T-helper 2 cell treated with Interferon-gamma antibody and Interleukin-4, amounts not matched to agents 5 μg/mL and 100 μg/mL, for 36 hours (primary cell): ENCODE measurements at regions not wholly inside any gene's neighbourhood (a gene's known extent, or its start where the extent isn't known, plus 50 kb on each side); places are given as distances from the start of the nearest gene placed in this dataset.

Source experiments
- DNase-seq: peaks from one replicate; pipeline ENCODE4 v3.0.0; 2021; ENCODE audit warnings: low spot score
- H3K27ac Mint-ChIP-seq: one replicate; pipeline ENCODE4 v1.8.0; 2021; ENCODE audit warnings: mild to moderate bottlenecking, mixed read lengths
- H3K27me3 Mint-ChIP-seq: one replicate; pipeline ENCODE4 v1.8.0; 2021; ENCODE audit warnings: low read depth, mixed read lengths
- H3K36me3 Mint-ChIP-seq: one replicate; pipeline ENCODE4 v1.8.0; 2021; ENCODE audit warnings: low read depth, mixed read lengths
- H3K4me1 Mint-ChIP-seq: one replicate; pipeline ENCODE4 v1.8.0; 2021; ENCODE audit warnings: low read depth, mixed read lengths
- H3K4me3 Mint-ChIP-seq: one replicate; pipeline ENCODE4 v1.8.0; 2022; ENCODE audit warnings: mild to moderate bottlenecking, moderate library complexity, mixed read lengths
- H3K9me3 Mint-ChIP-seq: one replicate; pipeline ENCODE4 v1.8.0; 2021; ENCODE audit warnings: mixed read lengths

- Mint-ChIP-seq H3K9me3 (no peaks in the 10 kb centered on the region), H3K36me3 (no peaks in the 10 kb centered on the region), H3K4me3 (no peak overlapping the region), H3K27ac (no peak overlapping the region), H3K4me1 (no peaks in the 10 kb centered on the region), H3K27me3 (no peaks in the 10 kb centered on the region)
- DNase-seq, result no peak
These were observed 299.9 kb downstream of the BRD1 start for GRCh38 chr22:49527611-49528419.

GRCh38 chr22:49525801-49526535 lies 301.7 kb downstream of the BRD1 start:
- H3K4me1 Mint-ChIP-seq, result no peaks in the 10 kb centered on the region
- H3K27ac Mint-ChIP-seq, result no peak overlapping the region
- H3K36me3 Mint-ChIP-seq, result no peaks in the 10 kb centered on the region
- no peak for DNase-seq
- no peaks in the 10 kb centered on the region for H3K27me3 Mint-ChIP-seq
- no peaks in the 10 kb centered on the region for H3K9me3 Mint-ChIP-seq
- H3K4me3 Mint-ChIP-seq, result no peak overlapping the region

- H3K27me3 Mint-ChIP-seq, result no peaks in the 10 kb centered on the region
- no peaks in the 10 kb centered on the region for H3K36me3 Mint-ChIP-seq
- no peak for DNase-seq
- H3K4me3 Mint-ChIP-seq, result no peak overlapping the region
- H3K27ac Mint-ChIP-seq, result no peak overlapping the region
- H3K4me1 Mint-ChIP-seq, result no peaks in the 10 kb centered on the region
- no peaks in the 10 kb centered on the region for H3K9me3 Mint-ChIP-seq
These were observed 302.3 kb downstream of the BRD1 start for GRCh38 chr22:49525360-49525759.

DNA sequence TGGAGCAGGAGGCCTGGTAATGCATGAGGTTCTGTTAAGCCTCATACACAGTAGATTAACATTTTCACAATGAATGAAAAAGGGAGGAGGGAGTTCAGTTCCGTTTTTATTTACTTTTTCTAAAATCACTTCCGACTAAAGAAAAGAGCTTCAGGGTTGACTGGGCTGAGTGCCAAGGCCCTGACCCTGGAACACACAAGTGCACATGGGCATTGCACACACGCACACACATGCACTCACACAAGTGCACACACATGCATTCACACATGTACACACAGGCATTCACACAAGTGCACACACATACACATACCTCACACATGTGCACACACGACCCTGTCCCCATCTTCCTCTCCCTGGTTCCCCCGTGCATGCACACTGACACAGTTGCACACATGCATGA lies 303.3 kb downstream of the BRD1 start:
- Mint-ChIP-seq H3K4me1 (no peaks in the 10 kb centered on the region), H3K36me3 (no peaks in the 10 kb centered on the region), H3K9me3 (no peaks in the 10 kb centered on the region), H3K27me3 (no peaks in the 10 kb centered on the region), H3K27ac (no peak overlapping the region), H3K4me3 (no peak overlapping the region)
- DNase-seq, result no peak

- Mint-ChIP-seq H3K4me3 (no peak overlapping the region), H3K9me3 (no peaks in the 10 kb centered on the region), H3K27me3 (no peaks in the 10 kb centered on the region), H3K36me3 (no peaks in the 10 kb centered on the region), H3K4me1 (no peaks in the 10 kb centered on the region), H3K27ac (no peak overlapping the region)
- DNase-seq, result no peak
These were observed 304.2 kb downstream of the BRD1 start for GRCh38 chr22:49523374-49524008.

- Mint-ChIP-seq H3K27me3 (no peaks in the 10 kb centered on the region), H3K27ac (no peak overlapping the region), H3K9me3 (no peaks in the 10 kb centered on the region), H3K4me1 (no peaks in the 10 kb centered on the region), H3K36me3 (no peaks in the 10 kb centered on the region), H3K4me3 (no peak overlapping the region)
- DNase-seq, result no peak
These were observed 304.9 kb downstream of the BRD1 start for GRCh38 chr22:49522582-49523373.

GRCh38 chr22:49521787-49522224 lies 305.9 kb downstream of the BRD1 start:
- no peaks in the 10 kb centered on the region for H3K27me3 Mint-ChIP-seq
- H3K4me3 Mint-ChIP-seq, result no peak overlapping the region
- no peaks in the 10 kb centered on the region for H3K9me3 Mint-ChIP-seq
- H3K4me1 Mint-ChIP-seq, result no peaks in the 10 kb centered on the region
- DNase-seq, result no peak
- no peak overlapping the region for H3K27ac Mint-ChIP-seq
- no peaks in the 10 kb centered on the region for H3K36me3 Mint-ChIP-seq

DNA sequence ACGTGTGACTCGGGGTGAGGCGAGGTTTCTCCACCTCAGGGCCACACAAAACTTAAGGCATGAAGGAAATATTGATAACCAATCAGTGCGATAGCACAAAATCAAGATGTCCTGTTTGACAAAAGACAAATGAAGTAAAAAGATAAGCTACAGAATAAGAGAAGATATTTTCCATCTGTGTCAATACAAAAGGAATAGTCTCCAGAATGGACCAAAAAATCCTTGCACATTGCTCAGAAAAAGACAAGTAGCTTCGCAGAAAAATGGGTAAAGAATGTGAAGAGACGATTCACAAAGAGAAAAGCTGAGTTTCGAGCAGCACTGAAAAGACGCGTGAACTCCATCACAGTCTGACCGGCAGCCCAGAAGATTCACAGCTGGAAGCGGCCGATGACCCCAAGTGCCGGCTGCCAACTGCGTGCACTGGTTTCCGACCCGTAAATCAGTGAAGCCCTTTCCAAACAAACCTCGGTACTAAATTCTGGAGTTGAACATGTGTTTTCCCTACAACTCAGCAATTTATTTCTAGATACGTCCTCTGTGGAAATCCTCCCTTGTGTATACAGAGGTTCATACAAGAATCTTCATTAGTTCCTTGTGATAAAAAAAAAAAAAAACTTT lies 308.4 kb downstream of the BRD1 start:
- no peak overlapping the region for H3K4me3 Mint-ChIP-seq
- no peaks in the 10 kb centered on the region for H3K9me3 Mint-ChIP-seq
- H3K27me3 Mint-ChIP-seq, result no peaks in the 10 kb centered on the region
- no peak for DNase-seq
- no peaks in the 10 kb centered on the region for H3K36me3 Mint-ChIP-seq
- H3K4me1 Mint-ChIP-seq, result no peaks in the 10 kb centered on the region
- no peak overlapping the region for H3K27ac Mint-ChIP-seq

DNA sequence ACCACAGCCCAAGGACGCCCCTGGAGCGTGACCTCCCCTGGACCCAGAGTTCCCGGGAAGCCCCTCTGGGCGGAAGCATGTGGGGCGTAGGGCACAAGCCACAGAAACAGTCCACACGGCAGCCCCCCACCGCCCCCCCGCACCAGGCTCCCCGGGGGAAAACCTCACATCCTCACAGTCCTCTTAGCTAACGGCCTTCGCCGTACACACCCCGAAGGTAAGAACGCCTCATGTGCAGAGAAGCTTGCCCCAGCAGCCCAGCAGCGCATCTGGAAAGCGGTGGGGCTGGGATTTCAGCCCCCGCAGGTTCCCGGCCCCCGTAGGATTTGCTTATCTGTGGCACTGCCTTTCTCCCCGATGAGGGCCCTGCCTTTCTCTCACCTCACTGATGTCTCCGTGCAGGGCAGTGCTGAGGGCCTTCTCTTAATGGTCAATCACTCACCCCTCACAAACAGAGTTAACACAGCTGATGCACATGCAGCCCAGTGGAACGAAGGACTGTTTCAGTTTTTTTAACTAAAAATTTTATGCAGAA lies 309.2 kb downstream of the BRD1 start:
- no peaks in the 10 kb centered on the region for H3K27me3 Mint-ChIP-seq
- no peak for DNase-seq
- H3K36me3 Mint-ChIP-seq, result no peaks in the 10 kb centered on the region
- no peak overlapping the region for H3K27ac Mint-ChIP-seq
- H3K4me3 Mint-ChIP-seq, result no peak overlapping the region
- H3K9me3 Mint-ChIP-seq, result peaks cover 4% of the 10 kb centered on the region
- no peaks in the 10 kb centered on the region for H3K4me1 Mint-ChIP-seq

GRCh38 chr22:49517667-49518185 lies 309.9 kb downstream of the BRD1 start:
- H3K27me3 Mint-ChIP-seq, result no peaks in the 10 kb centered on the region
- no peaks in the 10 kb centered on the region for H3K4me1 Mint-ChIP-seq
- no peak overlapping the region for H3K4me3 Mint-ChIP-seq
- peaks cover 2% of the 10 kb centered on the region for H3K36me3 Mint-ChIP-seq
- H3K27ac Mint-ChIP-seq, result no peak overlapping the region
- DNase-seq, result no peak
- peaks cover 9% of the 10 kb centered on the region for H3K9me3 Mint-ChIP-seq

DNA sequence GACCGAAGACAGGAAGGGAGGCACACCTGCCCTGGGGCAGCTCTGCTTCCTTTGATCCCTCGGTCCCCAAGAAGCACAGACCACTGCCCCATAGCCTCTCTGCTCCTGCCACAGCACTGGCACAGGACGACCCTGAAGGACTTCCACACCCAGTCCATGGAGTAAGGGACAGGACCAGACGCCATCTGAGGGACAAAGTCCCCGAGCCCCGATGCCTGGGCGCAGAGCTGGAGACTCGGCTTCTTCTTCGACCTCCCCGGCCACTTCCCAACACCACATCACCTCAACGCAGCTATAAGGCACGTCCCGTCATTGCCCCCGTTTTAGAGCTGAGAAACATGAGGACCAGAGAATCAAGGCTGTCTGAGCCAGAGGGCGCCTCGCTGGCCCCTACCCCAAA lies 310.5 kb downstream of the BRD1 start:
- no peaks in the 10 kb centered on the region for H3K27me3 Mint-ChIP-seq
- DNase-seq, result no peak
- H3K4me3 Mint-ChIP-seq, result no peak overlapping the region
- peaks cover 14% of the 10 kb centered on the region for H3K9me3 Mint-ChIP-seq
- H3K36me3 Mint-ChIP-seq, result peaks cover 3% of the 10 kb centered on the region
- H3K4me1 Mint-ChIP-seq, result no peaks in the 10 kb centered on the region
- H3K27ac Mint-ChIP-seq, result no peak overlapping the region

DNA sequence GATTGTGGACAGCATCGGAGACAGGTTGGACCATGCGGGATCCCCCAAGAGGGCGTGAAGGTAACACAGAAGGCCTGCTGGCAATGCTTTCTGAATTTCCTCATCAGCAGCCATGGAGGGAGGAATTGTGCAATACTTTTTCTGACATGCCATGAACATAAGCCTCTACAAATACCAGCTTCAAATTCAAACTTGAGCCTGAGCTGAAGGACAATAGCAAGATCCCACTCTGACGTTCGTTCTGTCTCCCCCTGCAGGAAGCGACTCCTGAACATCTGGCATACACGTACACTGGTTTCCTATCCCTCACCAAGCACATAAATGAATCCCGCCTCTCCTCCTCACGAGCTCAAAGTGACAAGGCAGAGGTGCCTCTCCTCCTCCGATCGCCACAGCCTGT lies 312.2 kb downstream of the BRD1 start:
- Mint-ChIP-seq H3K9me3 (peaks cover 27% of the 10 kb centered on the region), H3K4me3 (no peak overlapping the region), H3K36me3 (peaks cover 13% of the 10 kb centered on the region), H3K27me3 (no peaks in the 10 kb centered on the region), H3K27ac (no peak overlapping the region), H3K4me1 (peaks cover 3% of the 10 kb centered on the region)
- DNase-seq, result no peak

DNA sequence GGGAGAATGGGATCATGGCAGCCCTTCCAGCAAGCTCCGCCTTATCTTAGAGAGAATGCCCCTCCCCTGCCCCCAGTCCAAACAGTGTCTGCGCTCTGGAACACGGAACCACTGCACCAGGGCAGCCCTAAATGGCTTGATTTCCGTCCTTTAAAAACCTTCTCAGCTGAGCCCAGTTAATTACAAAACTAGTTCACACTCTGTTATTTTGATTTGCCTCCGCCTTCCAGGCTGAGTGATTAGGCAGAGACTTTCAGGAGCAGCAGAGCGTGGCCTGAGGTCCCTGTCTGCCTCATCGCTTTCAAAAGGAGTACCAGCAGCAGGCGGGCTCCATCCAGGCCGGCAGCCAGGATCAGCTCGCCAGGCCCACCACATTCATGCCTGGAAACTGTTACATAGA lies 313.0 kb downstream of the BRD1 start:
- Mint-ChIP-seq H3K27me3 (no peaks in the 10 kb centered on the region), H3K4me1 (peaks cover 3% of the 10 kb centered on the region), H3K4me3 (no peak overlapping the region), H3K36me3 (peaks cover 14% of the 10 kb centered on the region), H3K27ac (no peak overlapping the region), H3K9me3 (peaks cover 34% of the 10 kb centered on the region)
- no peak for DNase-seq
